HCT116 (cell line): ENCODE measurements at regions not wholly inside any gene's neighbourhood (a gene's known extent, or its start where the extent isn't known, plus 50 kb on each side); places are given as distances from the start of the nearest gene placed in this dataset.

Experiments used
- CBX3 ChIP-seq: IDR thresholded peaks from 2 replicates; pipeline ENCODE4 v1.6.1; 2012; ENCODE audit warnings: low read depth
- CTCF ChIP-seq, 3 experiments: fragments of 200-600 bp in 1 of 3; sonication (generic) in 1 of 3; IDR thresholded peaks in 2 of 3; conservative IDR thresholded peaks in 1 of 3; 2 replicates each; pipeline ENCODE4 v1.5.1; 2012 to 2017; ENCODE audit warnings: low read depth in 2 of 3, low read length in 2 of 3, antibody characterized with exemption in 1 of 3, borderline replicate concordance in 1 of 3, control low read depth in 1 of 3, mild to moderate bottlenecking in 1 of 3, mixed read lengths in 1 of 3, mixed run types in 1 of 3, moderate library complexity in 1 of 3; ENCODE audit not compliant: insufficient read depth in 1 of 3
- EZH2 ChIP-seq: fragments of 200-600 bp; sonication (generic); IDR thresholded peaks from 2 replicates; pipeline ENCODE4 v1.6.1; 2017; ENCODE audit warnings: antibody characterized with exemption, mixed run types
- FOSL1 ChIP-seq: IDR thresholded peaks from 2 replicates; pipeline ENCODE4 v1.6.1; 2012; ENCODE audit warnings: low read depth
- JUND ChIP-seq: IDR thresholded peaks from 2 replicates; pipeline ENCODE4 v1.6.1; 2012
- MAX ChIP-seq: IDR thresholded peaks from 2 replicates; pipeline ENCODE4 v1.6.1; 2012
- POLR2A ChIP-seq: IDR thresholded peaks from 2 replicates; pipeline ENCODE4 v1.7.0; 2011; ENCODE audit warnings: borderline replicate concordance; ENCODE audit not compliant: insufficient read depth, insufficient read length; ENCODE audit errors: extremely low read depth
- RAD21 ChIP-seq: IDR thresholded peaks from 2 replicates; pipeline ENCODE4 v1.6.1; 2012; ENCODE audit warnings: low read depth, mild to moderate bottlenecking
- REST ChIP-seq: IDR thresholded peaks from 2 replicates; pipeline ENCODE4 v1.6.1; 2012; ENCODE audit warnings: low read depth

GRCh38 chr3:26291840-26292239 lies 330.7 kb upstream of the LRRC3B start:
- TF ChIP-seq CTCF (IDR thresholded peaks at IDR 0.05 in 2 of 3, conservative IDR thresholded peaks at IDR 0.05 in 1 of 3; ENCODE audit: borderline replicate concordance in 1 of 3, insufficient read depth in 1 of 3, low read depth in 2 of 3, low read length in 2 of 3): no peak
- no peak for TF ChIP-seq MAX
- no peak for TF ChIP-seq REST
- TF ChIP-seq JUND: no peak
- no peak for TF ChIP-seq FOSL1
- no peak for TF ChIP-seq RAD21
- no peak for TF ChIP-seq CBX3
- TF ChIP-seq POLR2A: no peak
- TF ChIP-seq EZH2: no peak
